HFFc6 (cell line): ENCODE measurements at regions not wholly inside any gene's neighbourhood (a gene's known extent, or its start where the extent isn't known, plus 50 kb on each side); places are given as distances from the start of the nearest gene placed in this dataset.

Experiments
- DNase-seq: peaks from one replicate; pipeline ENCODE4 v3.0.0-alpha.2; 2018
- H3K27ac Mint-ChIP-seq: 2 replicates; pipeline ENCODE4 v1.8.0; 2020; ENCODE audit warnings: mild to moderate bottlenecking, mixed read lengths
- H3K27me3 Mint-ChIP-seq: 2 replicates; pipeline ENCODE4 v1.8.0; 2021; ENCODE audit warnings: mild to moderate bottlenecking, moderate library complexity, mixed read lengths; ENCODE audit not compliant: insufficient read depth
- H3K36me3 Mint-ChIP-seq: 2 replicates; pipeline ENCODE4 v1.8.0; 2021; ENCODE audit warnings: low read depth, mixed read lengths
- H3K4me1 Mint-ChIP-seq: 2 replicates; pipeline ENCODE4 v1.8.0; 2020; ENCODE audit warnings: low read depth, mixed read lengths
- H3K4me3 Mint-ChIP-seq: 2 replicates; pipeline ENCODE4 v1.8.0; 2020; ENCODE audit warnings: mild to moderate bottlenecking, moderate library complexity, mixed read lengths
- H3K9me3 Mint-ChIP-seq: 2 replicates; pipeline ENCODE4 v1.8.0; 2020; ENCODE audit warnings: mild to moderate bottlenecking, mixed read lengths
- CTCF ChIP-seq: fragments of 200-600 bp; sonication (generic); IDR thresholded peaks from 2 replicates; pipeline ENCODE4 v1.5.0; 2021; ENCODE audit warnings: antibody characterized with exemption, mild to moderate bottlenecking

- Mint-ChIP-seq H3K27me3 (peaks cover 57% of the 10 kb centered on the region), H3K27ac (no peak overlapping the region), H3K36me3 (no peaks in the 10 kb centered on the region), H3K4me1 (no peaks in the 10 kb centered on the region), H3K9me3 (peaks cover 4% of the 10 kb centered on the region; the same call in 1 of the 2 replicates), H3K4me3 (no peak overlapping the region)
- no peak for TF ChIP-seq CTCF
- no peak for DNase-seq
Measured at GRCh38 chr15:69524296-69524695, 71.7 kb downstream of the RPLP1 start.

- Mint-ChIP-seq H3K27me3 (peaks cover 61% of the 10 kb centered on the region), H3K9me3 (peaks cover 4% of the 10 kb centered on the region; the same call in 1 of the 2 replicates), H3K27ac (no peak overlapping the region), H3K4me1 (no peaks in the 10 kb centered on the region), H3K36me3 (no peaks in the 10 kb centered on the region), H3K4me3 (no peak overlapping the region)
- no peak for TF ChIP-seq CTCF
- no peak for DNase-seq
Measured at GRCh38 chr15:69524814-69525213, 72.2 kb downstream of the RPLP1 start.

- Mint-ChIP-seq H3K9me3 (peaks cover 4% of the 10 kb centered on the region; the same call in 1 of the 2 replicates), H3K4me1 (no peaks in the 10 kb centered on the region), H3K4me3 (no peak overlapping the region), H3K36me3 (no peaks in the 10 kb centered on the region), H3K27me3 (peaks cover 67% of the 10 kb centered on the region), H3K27ac (no peak overlapping the region)
- no peak for DNase-seq
- no peak for TF ChIP-seq CTCF
Measured at GRCh38 chr15:69525543-69525942, 72.9 kb downstream of the RPLP1 start.

GRCh38 chr15:69526081-69527061, 73.8 kb downstream of the RPLP1 start:
- Mint-ChIP-seq H3K4me3 (no peak overlapping the region), H3K4me1 (no peaks in the 10 kb centered on the region), H3K9me3 (peaks cover 4% of the 10 kb centered on the region; the same call in 1 of the 2 replicates), H3K36me3 (no peaks in the 10 kb centered on the region), H3K27me3 (peaks cover 62% of the 10 kb centered on the region), H3K27ac (no peak overlapping the region)
- no peak for DNase-seq
- TF ChIP-seq CTCF, result no peak

- H3K4me1 Mint-ChIP-seq, result no peaks in the 10 kb centered on the region
- H3K36me3 Mint-ChIP-seq, result no peaks in the 10 kb centered on the region
- peaks cover 4% of the 10 kb centered on the region; the same call in 1 of the 2 replicates for H3K9me3 Mint-ChIP-seq
- DNase-seq, result no peak
- no peak for TF ChIP-seq CTCF
- H3K27me3 Mint-ChIP-seq, result peaks cover 64% of the 10 kb centered on the region
- no peak overlapping the region for H3K4me3 Mint-ChIP-seq
- H3K27ac Mint-ChIP-seq, result no peak overlapping the region
Measured at GRCh38 chr15:69529141-69529540, 76.5 kb downstream of the RPLP1 start.
